ENCODE measurements at regions not wholly inside any gene's neighbourhood (a gene's known extent, or its start where the extent isn't known, plus 50 kb on each side); places are given as distances from the start of the nearest gene placed in this dataset.

DNA sequence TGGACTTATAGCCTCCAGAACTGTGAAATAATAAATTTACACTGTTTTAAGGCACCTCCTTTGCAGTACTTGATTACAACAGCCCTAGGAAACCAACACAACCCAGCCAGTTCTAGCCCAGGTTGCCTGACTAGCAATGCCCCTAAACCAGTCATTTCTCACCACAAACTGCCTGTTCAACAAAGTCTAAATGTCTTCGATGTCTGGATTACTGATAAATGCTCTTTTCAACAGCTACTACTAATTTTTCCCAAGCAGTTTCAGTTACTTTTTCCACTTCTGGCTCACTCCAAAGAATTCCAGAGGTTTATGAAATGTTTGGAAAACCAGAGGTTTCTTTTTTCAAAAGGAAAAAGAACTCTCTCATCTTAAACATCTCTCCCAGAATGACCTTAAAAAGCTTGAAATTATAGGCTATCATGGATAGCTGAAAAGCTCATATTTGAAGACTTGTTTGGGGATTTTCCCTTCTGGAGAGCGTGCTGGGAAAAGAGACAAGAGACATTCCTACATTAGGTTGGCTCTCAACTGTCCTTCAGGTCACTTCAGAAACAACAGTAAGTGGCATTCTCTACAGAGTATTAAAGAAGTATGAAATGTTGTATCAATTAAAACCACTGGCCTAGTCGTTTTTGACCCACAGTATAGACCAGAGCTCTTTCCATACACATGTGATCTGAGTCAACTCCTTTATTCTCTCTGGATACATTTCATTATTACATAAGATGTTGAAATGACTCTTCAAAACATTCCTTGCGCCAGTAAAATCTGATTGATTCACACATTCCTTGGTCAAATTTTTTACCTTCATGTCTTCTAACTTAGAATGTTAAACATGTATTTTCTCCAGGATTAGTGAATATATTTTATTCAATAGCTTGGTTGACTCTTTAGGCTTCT, 265.9 kb downstream of the COL12A1 start:
- CTCF ChIA-PET, result interaction anchor here (0.9 kb wide), 1 partner anchor 531 kb away, joined by 6 read pairs; no protein-coding TSS in a partner anchor

GRCh38 chr6:74939151-74939708, 266.6 kb downstream of the COL12A1 start:
- POLR2A ChIA-PET (ENCODE audit: low non-redundant PET), result no interaction called here

More for the DNA sequence above, 265.9 kb downstream of the COL12A1 start:
- DNase-seq (ENCODE audit: low spot score), result no peak
- no peak overlapping the region for H3K27ac ChIP-seq
- POLR2A ChIA-PET (ENCODE audit: low non-redundant PET), result no interaction called here
- TF ChIP-seq, protein P1, sequence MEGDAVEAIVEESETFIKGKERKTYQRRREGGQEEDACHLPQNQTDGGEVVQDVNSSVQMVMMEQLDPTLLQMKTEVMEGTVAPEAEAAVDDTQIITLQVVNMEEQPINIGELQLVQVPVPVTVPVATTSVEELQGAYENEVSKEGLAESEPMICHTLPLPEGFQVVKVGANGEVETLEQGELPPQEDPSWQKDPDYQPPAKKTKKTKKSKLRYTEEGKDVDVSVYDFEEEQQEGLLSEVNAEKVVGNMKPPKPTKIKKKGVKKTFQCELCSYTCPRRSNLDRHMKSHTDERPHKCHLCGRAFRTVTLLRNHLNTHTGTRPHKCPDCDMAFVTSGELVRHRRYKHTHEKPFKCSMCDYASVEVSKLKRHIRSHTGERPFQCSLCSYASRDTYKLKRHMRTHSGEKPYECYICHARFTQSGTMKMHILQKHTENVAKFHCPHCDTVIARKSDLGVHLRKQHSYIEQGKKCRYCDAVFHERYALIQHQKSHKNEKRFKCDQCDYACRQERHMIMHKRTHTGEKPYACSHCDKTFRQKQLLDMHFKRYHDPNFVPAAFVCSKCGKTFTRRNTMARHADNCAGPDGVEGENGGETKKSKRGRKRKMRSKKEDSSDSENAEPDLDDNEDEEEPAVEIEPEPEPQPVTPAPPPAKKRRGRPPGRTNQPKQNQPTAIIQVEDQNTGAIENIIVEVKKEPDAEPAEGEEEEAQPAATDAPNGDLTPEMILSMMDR (conservative IDR thresholded peaks at IDR 0.05; ENCODE audit: low read depth), result no peak

DNA sequence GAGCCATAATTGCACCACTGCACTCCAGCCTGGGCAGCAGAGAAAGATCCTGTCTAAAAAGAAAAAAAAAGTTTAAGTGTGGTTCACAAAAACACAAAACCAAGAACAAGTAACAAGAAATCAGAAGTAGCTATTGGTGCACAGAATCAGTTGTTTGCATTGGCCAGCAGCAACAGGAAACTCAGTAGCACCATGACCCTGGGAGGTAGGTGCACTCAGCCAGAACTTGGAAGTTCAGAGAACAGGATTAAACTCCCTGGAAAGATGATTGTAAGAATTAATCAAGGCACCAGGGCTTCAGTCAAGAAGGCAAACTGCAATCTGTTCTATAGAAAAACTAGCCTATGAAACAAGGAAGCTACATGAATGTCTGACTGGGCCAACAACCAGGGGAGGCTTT, 267.9 kb downstream of the COL12A1 start:
- CTCF ChIA-PET, result interaction anchor here (1.5 kb wide), 1 partner anchor 266 kb away, joined by 6 read pairs; no protein-coding TSS in a partner anchor
- no peak for DNase-seq (ENCODE audit: low spot score)
- no peak overlapping the region for H3K27ac ChIP-seq

More at GRCh38 chr6:74939151-74939708, 266.6 kb downstream of the COL12A1 start:
- CTCF ChIA-PET, result interaction anchor here (0.9 to 1.5 kb wide), 2 partner anchors 265 to 530 kb away, joined by 6 read pairs; no protein-coding TSS in a partner anchor
- TF ChIP-seq, protein P1 (conservative IDR thresholded peaks at IDR 0.05; ENCODE audit: low read depth), result no peak
- no peak for DNase-seq (ENCODE audit: low spot score)
- no peak overlapping the region for H3K27ac ChIP-seq

GRCh38 chr6:74936886-74937285, 269.0 kb downstream of the COL12A1 start:
- POLR2A ChIA-PET (ENCODE audit: low non-redundant PET), result no interaction called here
- H3K27ac ChIP-seq, result no peak overlapping the region
- no peak for DNase-seq (ENCODE audit: low spot score)
- CTCF ChIA-PET, result no interaction called here
- TF ChIP-seq, protein P1 (conservative IDR thresholded peaks at IDR 0.05; ENCODE audit: low read depth), result no peak

More for the DNA sequence above, 267.9 kb downstream of the COL12A1 start:
- POLR2A ChIA-PET (ENCODE audit: low non-redundant PET), result no interaction called here
- TF ChIP-seq, protein P1 (conservative IDR thresholded peaks at IDR 0.05; ENCODE audit: low read depth), result no peak

GRCh38 chr6:74932232-74932888, 273.5 kb downstream of the COL12A1 start:
- CTCF ChIA-PET, result no interaction called here
- POLR2A ChIA-PET (ENCODE audit: low non-redundant PET), result no interaction called here
- no peak for DNase-seq (ENCODE audit: low spot score)
- TF ChIP-seq, protein P1 (conservative IDR thresholded peaks at IDR 0.05; ENCODE audit: low read depth), result no peak
- H3K27ac ChIP-seq, result no peak overlapping the region

- H3K27ac ChIP-seq, result no peak overlapping the region
- TF ChIP-seq, protein P1 (conservative IDR thresholded peaks at IDR 0.05; ENCODE audit: low read depth), result no peak
- no peak for DNase-seq (ENCODE audit: low spot score)
- POLR2A ChIA-PET (ENCODE audit: low non-redundant PET), result no interaction called here
- CTCF ChIA-PET, result no interaction called here
Measured at GRCh38 chr6:74931558-74931957, 274.3 kb downstream of the COL12A1 start.
